ENCODE measurements at regions not wholly inside any gene's neighbourhood (a gene's known extent, or its start where the extent isn't known, plus 50 kb on each side); places are given as distances from the start of the nearest gene placed in this dataset.
A peak's percentile ranks its signal among the peaks of the same experiment; 100 is the strongest.

- in situ Hi-C loops (cut with MboI; ENCODE audit: low sequenced_read_pairs), result no loop called here
- Histone ChIP-seq H3K27me3 (ENCODE audit: control insufficient read depth, insufficient read depth, low read length) (no peaks in the 10 kb centered on the region), H2AFZ (replicated peaks; ENCODE audit: low read length, poor library complexity) (no peak overlapping the region), H3K14ac (replicated peaks; ENCODE audit: low read depth, low read length) (no peak overlapping the region), H4K20me1 (ENCODE audit: insufficient read depth, low read length) (no peaks in the 10 kb centered on the region), H3K4me1 (ENCODE audit: control insufficient read depth, insufficient read depth, low read length) (no peaks in the 10 kb centered on the region), H3K4me2 (ENCODE audit: low read depth, low read length) (no peak overlapping the region), H4K8ac (ENCODE audit: low read depth in 2 of 2, low read length in 2 of 2) (no peak overlapping the region), H3K4me3 (ENCODE audit: insufficient read depth, low read depth, low read length) (no peak overlapping the region), H3K56ac (ENCODE audit: extremely low read depth, insufficient read depth, low read length) (no peak overlapping the region), H3K79me1 (ENCODE audit: low read depth in 1 of 2, low read length in 2 of 2) (no peaks in the 10 kb centered on the region), H4K91ac (ENCODE audit: insufficient read depth, low read depth, low read length) (no peak overlapping the region), H3K36me3 (ENCODE audit: control insufficient read depth, insufficient read depth, low read length) (no peaks in the 10 kb centered on the region), H3K9ac (ENCODE audit: low read depth, low read length) (no peak overlapping the region), H2AK5ac (ENCODE audit: low read depth, low read length) (no peak overlapping the region), H3K27ac (ENCODE audit: insufficient read depth, low read length) (no peak overlapping the region), H2BK5ac (ENCODE audit: low read depth, low read length, poor library complexity, severe bottlenecking) (no peak overlapping the region), H3K4ac (ENCODE audit: low read depth, low read length) (no peak overlapping the region), H2BK120ac (ENCODE audit: low read depth, low read length) (no peak overlapping the region), H2BK20ac (ENCODE audit: low read depth, low read length) (no peak overlapping the region), H3K9me1 (ENCODE audit: insufficient read depth, low read length) (no peaks in the 10 kb centered on the region), H3K18ac (ENCODE audit: low read depth, low read length) (no peak overlapping the region), H2AK9ac (replicated peaks; ENCODE audit: low read depth, low read length, poor library complexity) (no peak overlapping the region), H4K5ac (ENCODE audit: low read depth, low read length) (no peak overlapping the region), H3K9me3 (ENCODE audit: control insufficient read depth, insufficient read depth, low read length) (peaks cover 12% of the 10 kb centered on the region; the same call in 1 of the 2 replicates), H3K23ac (ENCODE audit: low read depth, low read length) (no peak overlapping the region), H2BK15ac (ENCODE audit: low read depth, low read length) (no peak overlapping the region)
- DNase-seq, result no peak
- intact Hi-C loops (cut with micrococcal nuclease), result no loop called here
- POLR2A ChIA-PET (ENCODE audit: unreplicated experiment), result no interaction called here
- TF ChIP-seq CEBPB (IDR thresholded peaks at IDR 0.05; ENCODE audit: low read depth, low read length), result peak; percentile 28; the same call in 1 of the 2 replicates
- TF ChIP-seq MXI1 (IDR thresholded peaks at IDR 0.05; ENCODE audit: borderline replicate concordance, low read depth, low read length), result no peak
- ATAC-seq (ENCODE audit: low read depth), result no peak
- BruUV-seq (replicated peaks), result no TSS peak
- dilution Hi-C loops (cut with HindIII; ENCODE audit: low sequenced_read_pairs, unreplicated experiment), result no loop called here
- CTCF ChIA-PET, result no interaction called here
Measured at GRCh38 chr13:22647156-22647850, 533.5 kb upstream of the SGCG start.
